ENCODE measurements at regions not wholly inside any gene's neighbourhood (a gene's known extent, or its start where the extent isn't known, plus 50 kb on each side); places are given as distances from the start of the nearest gene placed in this dataset.

GRCh38 chr22:48507595-48508350, 1319.9 kb downstream of the BRD1 start:
- no peaks in the 10 kb centered on the region for H3F3A ChIP-seq (ENCODE audit: insufficient read depth, low read length)
- H3K79me2 ChIP-seq (ENCODE audit: low read length) = peaks cover 92% of the 10 kb centered on the region
- no peak overlapping the region for H3K27ac ChIP-seq (ENCODE audit: low read length)
- no peak for DNase-seq
- H3K4me3 ChIP-seq (ENCODE audit: low read length) = no peak overlapping the region
- no peak overlapping the region for H3K9ac ChIP-seq (ENCODE audit: low read length)
- 0 out of 2 replicates have a peak, but pooled peaks cover 13% of the 10 kb centered on the region for H4K20me1 ChIP-seq (ENCODE audit: insufficient read depth, low read length)
- H3K4me2 ChIP-seq (ENCODE audit: low read depth, low read length) = no peak overlapping the region
- no peaks in the 10 kb centered on the region for H3K27me3 ChIP-seq (replicated peaks; ENCODE audit: insufficient read depth, low read length)
- no peaks in the 10 kb centered on the region for H3K9me2 ChIP-seq (replicated peaks; ENCODE audit: insufficient read depth, low read length)
- TF ChIP-seq EZH2phosphoT487 (IDR thresholded peaks at IDR 0.05; ENCODE audit: low read length) (no peak), CTCF (IDR thresholded peaks at IDR 0.05; ENCODE audit: low read length) (no peak), EZH2 (optimal IDR thresholded peaks at IDR 0.05; ENCODE audit: low read depth, low read length) (no peak)
- H2AFZ ChIP-seq (ENCODE audit: low read length) = no peak overlapping the region
- H3K9me3 ChIP-seq (replicated peaks; ENCODE audit: insufficient read depth, low read length) = no peaks in the 10 kb centered on the region
- H3K36me3 ChIP-seq (replicated peaks; ENCODE audit: insufficient read depth, low read length) = no peaks in the 10 kb centered on the region; the same call in 1 of the 2 replicates
- no peaks in the 10 kb centered on the region for H3K4me1 ChIP-seq (ENCODE audit: low read length)

GRCh38 chr22:48507171-48507570, 1320.5 kb downstream of the BRD1 start:
- no peak for TF ChIP-seq EZH2 (optimal IDR thresholded peaks at IDR 0.05; ENCODE audit: low read depth, low read length)
- TF ChIP-seq EZH2phosphoT487 (IDR thresholded peaks at IDR 0.05; ENCODE audit: low read length) = no peak
- no peak for TF ChIP-seq CTCF (IDR thresholded peaks at IDR 0.05; ENCODE audit: low read length)
- Histone ChIP-seq H3K27ac (ENCODE audit: low read length) (no peak overlapping the region), H3K9ac (ENCODE audit: low read length) (no peak overlapping the region), H3K4me2 (ENCODE audit: low read depth, low read length) (no peak overlapping the region), H3K36me3 (replicated peaks; ENCODE audit: insufficient read depth, low read length) (no peaks in the 10 kb centered on the region; the same call in 1 of the 2 replicates), H3K4me3 (ENCODE audit: low read length) (no peak overlapping the region), H3K4me1 (ENCODE audit: low read length) (no peaks in the 10 kb centered on the region), H3K9me2 (replicated peaks; ENCODE audit: insufficient read depth, low read length) (no peaks in the 10 kb centered on the region), H4K20me1 (ENCODE audit: insufficient read depth, low read length) (0 out of 2 replicates have a peak, but pooled peaks cover 13% of the 10 kb centered on the region), H3F3A (ENCODE audit: insufficient read depth, low read length) (no peaks in the 10 kb centered on the region), H2AFZ (ENCODE audit: low read length) (no peak overlapping the region), H3K79me2 (ENCODE audit: low read length) (peaks cover 98% of the 10 kb centered on the region), H3K9me3 (replicated peaks; ENCODE audit: insufficient read depth, low read length) (no peaks in the 10 kb centered on the region), H3K27me3 (replicated peaks; ENCODE audit: insufficient read depth, low read length) (no peaks in the 10 kb centered on the region)
- no peak for DNase-seq

- 0 out of 2 replicates have a peak, but pooled peaks cover 13% of the 10 kb centered on the region for H4K20me1 ChIP-seq (ENCODE audit: insufficient read depth, low read length)
- no peaks in the 10 kb centered on the region for H3K27me3 ChIP-seq (replicated peaks; ENCODE audit: insufficient read depth, low read length)
- H3F3A ChIP-seq (ENCODE audit: insufficient read depth, low read length) = no peaks in the 10 kb centered on the region
- H3K9me2 ChIP-seq (replicated peaks; ENCODE audit: insufficient read depth, low read length) = no peaks in the 10 kb centered on the region
- no peaks in the 10 kb centered on the region for H3K9me3 ChIP-seq (replicated peaks; ENCODE audit: insufficient read depth, low read length)
- no peak overlapping the region for H3K9ac ChIP-seq (ENCODE audit: low read length)
- no peak for DNase-seq
- no peak overlapping the region for H2AFZ ChIP-seq (ENCODE audit: low read length)
- no peaks in the 10 kb centered on the region for H3K4me1 ChIP-seq (ENCODE audit: low read length)
- no peak overlapping the region for H3K4me2 ChIP-seq (ENCODE audit: low read depth, low read length)
- TF ChIP-seq EZH2phosphoT487 (IDR thresholded peaks at IDR 0.05; ENCODE audit: low read length) (no peak), EZH2 (optimal IDR thresholded peaks at IDR 0.05; ENCODE audit: low read depth, low read length) (no peak), CTCF (IDR thresholded peaks at IDR 0.05; ENCODE audit: low read length) (no peak)
- no peak overlapping the region for H3K27ac ChIP-seq (ENCODE audit: low read length)
- peaks cover 98% of the 10 kb centered on the region for H3K79me2 ChIP-seq (ENCODE audit: low read length)
- H3K4me3 ChIP-seq (ENCODE audit: low read length) = no peak overlapping the region
- no peaks in the 10 kb centered on the region; the same call in 1 of the 2 replicates for H3K36me3 ChIP-seq (replicated peaks; ENCODE audit: insufficient read depth, low read length)
Measured at GRCh38 chr22:48506506-48507145, 1321.0 kb downstream of the BRD1 start.

Data from MM.1S (cell line).